GM11168 (cell line): ENCODE measurements at regions not wholly inside any gene's neighbourhood (a gene's known extent, or its start where the extent isn't known, plus 50 kb on each side); places are given as distances from the start of the nearest gene placed in this dataset.

Experiments
- in situ Hi-C: fragments of 300-500 bp; cut with MboI; formaldehyde crosslinking; loops from one replicate; pipeline ENCODE4 v1.12.0; 2022; ENCODE audit warnings: low sequenced_read_pairs; ENCODE audit not compliant: unreplicated experiment

- in situ Hi-C loops = no loop called here
Observed at GRCh38 chr4:12902735-12903134, 581.4 kb downstream of the RAB28 start.

DNA sequence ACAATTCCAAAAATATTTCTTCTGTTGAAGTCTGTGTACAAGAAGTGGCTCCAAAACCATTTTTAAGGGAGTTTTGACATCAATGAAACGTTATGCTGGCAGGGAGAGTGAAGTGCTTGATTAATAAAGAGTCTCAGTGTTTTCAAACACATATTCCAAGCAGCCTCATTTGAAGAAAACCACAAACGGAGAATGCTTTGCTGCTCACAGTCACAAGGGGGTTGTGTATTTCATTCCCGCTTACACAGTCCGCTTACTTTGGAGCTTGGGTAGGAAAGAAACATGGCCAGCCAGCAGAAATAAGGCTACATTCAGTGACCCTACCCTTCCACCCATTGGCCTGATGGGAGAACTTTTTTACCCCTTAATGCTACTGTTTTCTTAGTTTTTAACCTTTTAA lies 586.2 kb downstream of the RAB28 start:
- in situ Hi-C loops = no loop called here

GRCh38 chr4:12894062-12894461 lies 590.1 kb downstream of the RAB28 start:
- in situ Hi-C loops = no loop called here

- in situ Hi-C loops = no loop called here
Observed at GRCh38 chr4:12889054-12889453, 595.1 kb downstream of the RAB28 start.

GRCh38 chr4:12884846-12885796 lies 599.0 kb downstream of the RAB28 start:
- in situ Hi-C loops = no loop called here

DNA sequence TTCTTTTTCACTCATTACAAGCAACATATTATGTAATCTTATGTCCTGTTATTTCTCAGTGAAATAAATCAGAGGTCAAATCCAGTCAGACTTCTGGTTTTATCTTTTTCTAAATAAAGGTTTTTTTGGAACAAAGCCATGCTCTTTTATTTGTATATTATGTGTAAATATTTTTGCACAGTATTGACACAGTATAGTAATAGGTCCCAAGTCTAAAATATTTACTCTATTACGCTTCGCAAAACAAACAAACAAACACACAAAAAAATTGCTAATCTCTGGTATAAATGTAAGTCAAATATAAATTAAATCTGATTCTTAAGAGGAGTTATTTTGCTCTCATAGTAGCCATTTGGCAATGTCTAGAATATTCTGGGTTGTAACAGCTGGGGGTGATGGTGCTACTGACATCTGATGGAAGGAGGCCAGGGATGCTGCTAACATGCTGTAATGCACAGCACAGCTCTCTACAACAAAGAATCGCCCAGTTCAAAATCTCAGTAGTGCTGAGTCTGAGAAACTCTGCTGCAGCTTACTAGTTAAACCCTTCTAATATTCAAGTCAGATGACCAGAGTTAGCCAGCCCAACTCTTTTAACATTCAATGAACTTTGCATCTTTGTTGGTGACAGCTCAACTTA lies 602.1 kb downstream of the RAB28 start:
- in situ Hi-C loops = no loop called here

- in situ Hi-C loops = no loop called here
Observed at GRCh38 chr4:12880844-12881243, 603.3 kb downstream of the RAB28 start.

GRCh38 chr4:12879496-12879895 lies 604.6 kb downstream of the RAB28 start:
- in situ Hi-C loops = no loop called here

DNA sequence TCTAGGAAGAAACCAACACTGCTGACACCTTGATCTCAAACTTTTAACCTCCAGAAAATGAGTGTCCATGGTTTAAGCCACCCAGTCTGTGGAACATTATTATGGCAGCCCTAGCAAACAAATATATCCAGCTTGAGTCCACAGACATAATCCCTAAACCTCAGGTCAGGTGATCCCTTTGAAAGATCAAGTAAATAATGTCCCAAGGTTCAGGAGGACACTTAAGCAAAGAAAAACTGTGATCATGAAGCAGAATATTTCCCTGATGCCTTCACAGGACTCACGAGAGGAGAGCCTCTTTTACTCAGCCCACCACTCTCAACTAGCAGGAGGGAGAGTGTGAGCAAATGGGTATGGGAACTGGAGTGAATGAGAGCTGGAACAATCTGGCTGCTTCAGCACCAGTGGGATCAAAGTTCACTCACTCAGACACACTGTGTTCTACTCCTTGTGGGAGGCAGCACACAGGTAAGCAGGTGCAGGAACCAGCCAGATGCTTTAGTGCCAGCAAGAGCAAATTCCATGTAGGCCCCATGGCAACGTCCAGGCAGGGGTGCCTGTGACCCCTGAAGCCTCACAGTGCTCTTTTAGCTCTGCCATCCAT lies 608.4 kb downstream of the RAB28 start:
- in situ Hi-C loops = no loop called here

DNA sequence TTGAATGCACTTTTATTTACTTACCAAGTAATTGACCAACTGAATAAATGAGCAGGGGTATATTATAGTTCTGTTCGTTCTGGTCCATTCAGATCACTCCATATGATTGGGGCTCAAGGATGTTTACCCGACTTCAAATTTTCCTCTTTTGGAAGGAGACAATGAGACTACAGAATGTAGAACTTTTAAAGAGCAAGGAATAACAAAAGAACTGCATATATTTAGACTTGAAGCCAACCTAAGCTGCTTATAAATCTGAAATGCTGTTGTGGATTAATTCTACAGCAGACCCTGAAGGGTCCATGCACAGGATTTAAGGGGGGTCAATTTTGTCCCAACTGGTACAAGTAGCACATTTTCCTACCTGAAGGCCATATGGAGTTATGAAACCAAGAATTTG lies 610.8 kb downstream of the RAB28 start:
- in situ Hi-C loops = no loop called here

DNA sequence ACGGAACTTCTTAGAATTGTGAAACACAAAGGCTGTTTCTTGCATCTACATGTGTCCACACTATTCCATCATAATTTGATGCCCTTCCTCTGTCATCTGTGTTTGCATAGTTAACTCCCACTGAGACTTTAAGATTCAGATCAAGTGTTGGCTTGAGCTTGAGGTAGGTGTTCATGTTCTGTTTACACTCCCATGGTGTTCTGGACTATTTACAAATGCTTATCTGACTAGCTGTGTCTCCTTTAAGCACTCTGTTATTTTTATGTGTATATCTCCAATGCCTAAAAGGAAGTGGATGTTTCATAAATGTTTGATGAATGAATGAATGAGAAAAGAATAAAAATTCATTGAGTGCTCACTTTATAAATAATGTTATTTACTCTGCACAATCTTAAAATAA lies 622.7 kb downstream of the RAB28 start:
- in situ Hi-C loops = no loop called here

DNA sequence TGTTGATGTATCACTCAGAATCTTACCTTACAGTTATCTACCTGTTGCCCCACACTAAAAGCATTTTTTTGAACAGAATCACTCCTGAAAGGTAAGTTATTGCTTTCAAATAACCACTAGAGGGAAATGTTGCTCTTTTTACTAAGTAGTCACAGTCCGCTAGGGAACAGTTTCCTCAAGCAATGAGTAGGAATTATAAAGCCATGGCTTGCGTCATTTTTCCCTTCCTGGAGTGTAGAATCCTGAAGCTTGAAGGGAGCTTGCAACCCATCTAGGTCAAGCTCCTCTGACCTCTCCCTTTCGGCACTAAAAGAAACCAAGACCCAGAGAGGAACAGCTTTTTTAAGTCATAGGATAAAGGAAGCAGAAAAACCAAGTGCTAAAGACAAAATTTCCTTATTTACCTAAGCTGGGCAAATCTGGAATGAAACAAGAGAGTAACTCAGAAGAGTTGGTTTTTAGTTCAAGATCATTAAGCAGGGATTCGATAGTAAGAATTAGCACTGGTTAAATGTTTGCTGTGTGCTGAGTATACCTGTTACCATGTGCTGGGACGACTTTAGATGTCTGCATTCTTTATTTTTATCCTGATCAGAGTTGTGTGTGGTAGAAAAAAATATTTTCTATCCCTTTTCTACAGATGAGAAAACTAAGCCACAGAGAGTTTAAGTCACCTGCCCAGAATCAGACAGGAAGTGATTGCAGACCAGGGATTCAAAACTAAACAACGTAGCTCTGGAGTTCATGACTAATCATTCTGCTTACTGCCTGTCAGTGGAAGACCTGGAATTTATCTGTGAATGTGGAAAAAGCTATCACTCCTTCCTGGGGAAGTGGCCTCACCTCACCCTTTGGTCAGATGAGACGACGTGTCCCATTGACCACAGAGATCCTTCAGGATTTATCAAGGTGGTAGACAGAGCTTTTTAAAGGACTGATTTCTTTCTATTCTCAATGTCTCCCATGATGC lies 631.5 kb downstream of the RAB28 start:
- in situ Hi-C loops = loop anchor here (5.0 kb wide), 1 partner anchor 700 kb away; no protein-coding TSS in a partner anchor

DNA sequence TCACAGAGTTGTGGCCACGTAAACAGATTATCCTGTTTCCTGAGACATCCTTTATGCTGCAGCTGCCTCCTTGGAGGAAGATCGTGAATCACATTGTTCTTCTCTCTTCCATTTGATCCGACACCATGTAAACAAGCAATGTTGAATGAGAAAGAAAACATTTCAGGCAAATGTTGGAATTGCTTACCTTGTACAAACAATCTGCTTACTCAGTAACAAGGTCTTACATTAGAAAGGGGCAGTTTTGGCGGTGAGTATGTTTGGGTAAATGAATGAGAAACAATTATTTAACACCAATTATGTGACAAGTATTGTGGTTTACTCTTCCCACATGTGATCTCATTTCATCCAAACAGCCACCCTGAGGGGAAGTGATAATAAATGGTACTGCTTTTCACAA lies 637.8 kb downstream of the RAB28 start:
- in situ Hi-C loops = no loop called here

DNA sequence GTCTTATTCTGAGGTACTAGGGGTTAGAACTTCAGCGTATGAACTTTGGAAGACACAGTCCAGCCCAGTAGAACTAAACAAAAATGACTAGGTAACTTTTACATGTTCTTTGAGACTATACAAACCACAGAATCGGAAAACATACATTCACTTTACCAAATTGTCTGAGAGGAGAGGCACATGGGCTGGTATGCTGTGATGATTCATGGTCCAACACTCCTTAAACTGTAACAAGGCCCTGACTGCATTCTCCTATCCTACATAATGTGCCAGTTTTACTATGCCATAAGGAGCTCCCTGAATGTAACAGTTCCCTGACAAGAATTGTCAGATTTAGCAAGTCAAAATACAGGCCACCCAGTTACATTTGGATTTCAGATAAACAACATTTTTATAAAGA lies 640.0 kb downstream of the RAB28 start:
- in situ Hi-C loops = no loop called here

DNA sequence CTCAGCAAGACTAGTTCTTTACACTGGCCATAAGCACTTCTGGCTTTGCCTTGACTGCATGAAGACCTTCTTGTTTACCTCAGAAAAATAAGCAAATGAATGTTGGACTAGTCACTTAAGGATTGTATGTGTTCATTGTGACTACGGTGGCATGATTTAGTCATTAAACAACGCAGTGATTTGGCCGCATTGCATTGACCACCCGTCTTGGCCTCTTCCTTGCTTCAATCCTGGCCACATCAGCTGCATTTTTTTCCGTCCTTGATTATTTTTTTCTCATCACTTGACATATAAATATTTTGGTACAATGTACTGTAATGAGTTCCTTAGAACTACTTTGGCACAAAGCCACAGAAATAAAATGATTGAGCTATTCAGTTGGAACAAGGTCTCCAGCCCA lies 656.2 kb downstream of the RAB28 start:
- in situ Hi-C loops = no loop called here

- in situ Hi-C loops = no loop called here
Observed at GRCh38 chr4:12791536-12791935, 692.6 kb downstream of the RAB28 start.

- in situ Hi-C loops = no loop called here
Observed at GRCh38 chr4:12787261-12787660, 696.9 kb downstream of the RAB28 start.

DNA sequence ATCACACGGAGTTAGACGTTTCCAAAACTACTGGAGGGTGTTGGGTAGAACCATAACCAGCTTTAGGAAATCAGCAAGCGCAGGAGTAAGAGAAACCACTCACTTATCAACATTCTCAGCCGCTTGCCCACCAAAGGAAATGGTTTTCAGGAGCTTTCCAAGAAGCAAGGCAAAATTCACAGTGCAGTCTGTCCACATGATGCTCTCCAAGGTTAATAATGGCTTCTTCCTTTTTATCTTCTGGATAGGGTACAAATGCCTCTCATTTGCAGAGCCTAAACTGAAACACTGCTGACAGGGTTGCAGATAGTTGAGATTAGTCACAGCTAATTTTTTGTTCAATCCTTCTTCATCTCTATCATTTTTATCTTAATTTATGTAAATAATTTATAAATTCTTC lies 705.4 kb downstream of the RAB28 start:
- in situ Hi-C loops = no loop called here

DNA sequence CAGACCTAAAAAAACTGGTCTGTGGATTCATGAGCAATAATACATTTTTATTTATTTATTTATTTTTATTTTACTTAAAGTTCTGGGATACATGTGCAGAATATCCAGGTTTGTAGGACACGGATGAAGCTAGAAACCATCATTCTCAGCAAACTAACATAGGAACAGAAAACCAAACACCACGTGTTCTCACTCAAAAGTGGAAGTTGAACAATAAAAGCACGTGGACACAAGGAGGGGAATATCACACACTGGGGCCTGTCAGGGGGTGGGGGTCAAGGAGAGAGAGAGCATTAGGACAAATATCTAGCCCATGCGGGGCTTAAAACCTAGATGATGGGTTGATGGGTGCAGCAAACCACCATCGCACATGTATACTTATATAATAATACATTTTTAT lies 705.9 kb downstream of the RAB28 start:
- in situ Hi-C loops = no loop called here

- in situ Hi-C loops = no loop called here
Observed at GRCh38 chr4:12770351-12770750, 713.8 kb downstream of the RAB28 start.
